SK-N-SH (cell line): ENCODE measurements at regions not wholly inside any gene's neighbourhood (a gene's known extent, or its start where the extent isn't known, plus 50 kb on each side); places are given as distances from the start of the nearest gene placed in this dataset.

Experiments
- CTCF ChIA-PET: fragments of 300-600, 350-600 bp; formaldehyde crosslinking; extraction: SDS; loops from one replicate; lab custom pipeline; 2021; lab: Yijun Ruan, JAX
- POLR2A ChIA-PET: fragments of 350-600 bp; sonication (Branson Sonifier 250); formaldehyde crosslinking; extraction: SDS; loops from one replicate; lab custom pipeline; 2020; ENCODE audit warnings: antibody characterized with exemption, inconsistent platforms; lab: Yijun Ruan, JAX
- DNase-seq: peaks from one replicate; pipeline ENCODE4 v3.0.0; 2012
- H2AFZ ChIP-seq: fragments of 200-600 bp; sonication (generic); 2 replicates; pipeline ENCODE4 v1.8.1; 2016; ENCODE audit warnings: antibody characterized with exemption, mild to moderate bottlenecking, low read depth
- H3F3A ChIP-seq: fragments of 200-600 bp; sonication (generic); replicated peaks from 2 replicates; pipeline ENCODE3; 2016; ENCODE audit warnings: antibody characterized with exemption, mild to moderate bottlenecking; ENCODE audit not compliant: insufficient read depth
- H3K27ac ChIP-seq, 2 experiments: fragments of 200-500 bp in 1 of 2; fragments of 200-600 bp in 1 of 2; sonication (Bioruptor generic) in 1 of 2; sonication (generic), shearing (Covaris generic) in 1 of 2; 2 replicates each; pipeline versions ENCODE4 v1.5.1 to v1.6.1; 2014 to 2016; ENCODE audit warnings: low read depth in 2 of 2, inconsistent platforms in 1 of 2, low read length in 1 of 2, mild to moderate bottlenecking in 1 of 2, mixed read lengths in 1 of 2
- H3K27me3 ChIP-seq: fragments of 200-600 bp; sonication (generic), shearing (Covaris generic); 2 replicates; pipeline ENCODE4 v1.6.1; 2016; ENCODE audit warnings: mixed run types; ENCODE audit not compliant: insufficient read depth
- H3K36me3 ChIP-seq, 2 experiments: fragments of 200-500 bp in 1 of 2; fragments of 200-600 bp in 1 of 2; sonication (Bioruptor generic) in 1 of 2; sonication (generic) in 1 of 2; replicated peaks in 1 of 2; 2 replicates each; pipeline versions ENCODE3 to v1.5.1; 2014 to 2016; ENCODE audit warnings: low read length in 1 of 2, mild to moderate bottlenecking in 1 of 2; ENCODE audit not compliant: insufficient read depth in 2 of 2, control insufficient read depth in 1 of 2
- H3K4me1 ChIP-seq, 2 experiments: fragments of 200-500 bp in 1 of 2; fragments of 200-600 bp in 1 of 2; sonication (Bioruptor generic) in 1 of 2; sonication (generic), shearing (Covaris generic) in 1 of 2; 2 replicates each; pipeline versions ENCODE4 v1.5.1 to v1.6.1; 2014 to 2016; ENCODE audit warnings: low read depth in 1 of 2, low read length in 1 of 2, mixed run types in 1 of 2; ENCODE audit not compliant: insufficient read depth in 2 of 2, control insufficient read depth in 1 of 2
- H3K4me2 ChIP-seq: fragments of 200-600 bp; sonication (generic), shearing (Covaris generic); 2 replicates; pipeline ENCODE4 v1.6.1; 2017; ENCODE audit warnings: mixed run types
- H3K4me3 ChIP-seq, 2 experiments: fragments of 200-500 bp in 1 of 2; fragments of 200-600 bp in 1 of 2; sonication (Bioruptor generic) in 1 of 2; sonication (generic), shearing (Covaris generic) in 1 of 2; 2 replicates each; pipeline versions ENCODE4 v1.5.1 to v1.8.1; 2014 to 2016; ENCODE audit warnings: low read depth in 2 of 2, inconsistent platforms in 1 of 2, low read length in 1 of 2, mild to moderate bottlenecking in 1 of 2, mixed read lengths in 1 of 2, moderate library complexity in 1 of 2
- H3K79me2 ChIP-seq: fragments of 200-600 bp; sonication (generic); 2 replicates; pipeline ENCODE4 v1.8.1; 2017; ENCODE audit warnings: mild to moderate bottlenecking; ENCODE audit not compliant: insufficient read depth
- H3K9ac ChIP-seq: fragments of 200-600 bp; sonication (generic); 2 replicates; pipeline ENCODE4 v1.6.1; 2017; ENCODE audit warnings: mixed run types
- H3K9me2 ChIP-seq: fragments of 200-600 bp; sonication (generic); 2 replicates; pipeline ENCODE4 v1.6.1; 2017; ENCODE audit warnings: mixed run types
- H3K9me3 ChIP-seq: fragments of 200-600 bp; sonication (generic); 2 replicates; pipeline ENCODE4 v1.6.1; 2017; ENCODE audit warnings: mixed run types, mild to moderate bottlenecking, moderate library complexity
- H4K20me1 ChIP-seq: fragments of 200-600 bp; sonication (generic); 2 replicates; pipeline ENCODE4 v1.6.1; 2017; ENCODE audit warnings: mild to moderate bottlenecking, mixed run types; ENCODE audit not compliant: insufficient read depth
- CHD2 ChIP-seq: fragments of 150-350 bp; IDR thresholded peaks from 2 replicates; pipeline ENCODE4 v1.6.1; 2018; ENCODE audit warnings: low read length; ENCODE audit not compliant: partially characterized antibody
- EZH2phosphoT487 ChIP-seq: fragments of 200-600 bp; sonication (generic); IDR thresholded peaks from 2 replicates; pipeline ENCODE4 v1.6.1; 2017; ENCODE audit warnings: low read depth, mixed run types, mild to moderate bottlenecking, antibody characterized with exemption, moderate library complexity, borderline replicate concordance
- FOSL2 ChIP-seq: IDR thresholded peaks from 2 replicates; pipeline ENCODE4 v1.4.0; 2012; ENCODE audit warnings: low read depth, mild to moderate bottlenecking, moderate library complexity, borderline replicate concordance
- FOXJ3 ChIP-seq: sonication (generic); formaldehyde crosslinking; IDR thresholded peaks from 2 replicates; pipeline ENCODE4 v1.5.1; 2020; ENCODE audit warnings: mild to moderate bottlenecking, missing genetic modification reagents
- GABPA ChIP-seq: IDR thresholded peaks from 2 replicates; pipeline ENCODE4 v1.4.0; 2012; ENCODE audit warnings: low read depth, mild to moderate bottlenecking
- MEF2A ChIP-seq: IDR thresholded peaks from 2 replicates; pipeline ENCODE4 v1.4.0; 2012; ENCODE audit warnings: low read depth, borderline replicate concordance
- POLR2AphosphoS5 ChIP-seq: IDR thresholded peaks from 2 replicates; pipeline ENCODE4 v1.6.1; 2012; ENCODE audit warnings: low read depth, low read length
- RCOR1 ChIP-seq: fragments of 150-350 bp; IDR thresholded peaks from 2 replicates; pipeline ENCODE4 v1.6.1; 2017; ENCODE audit warnings: antibody characterized with exemption, low read length
- RFX5 ChIP-seq: IDR thresholded peaks from 2 replicates; pipeline ENCODE4 v1.6.1; 2012; ENCODE audit warnings: mild to moderate bottlenecking, improper control_type of control experiment, low read length
- SIN3A ChIP-seq: IDR thresholded peaks from 2 replicates; pipeline ENCODE4 v1.6.1; 2012; ENCODE audit warnings: low read depth, mild to moderate bottlenecking, low read length, moderate library complexity, borderline replicate concordance
- SMC3 ChIP-seq: IDR thresholded peaks from 2 replicates; pipeline ENCODE4 v1.6.1; 2012; ENCODE audit warnings: low read depth, low read length, improper control_type of control experiment
- WGBS: methylation state at CpG from one replicate; pipeline ENCODE4 v1.1.6; 2017; ENCODE audit warnings: low lambda C conversion rate; 5-methylcytosine and 5-hydroxymethylcytosine counted together
- TF ChIP-seq, protein P1 (sequence below): IDR thresholded peaks from 2 replicates; pipeline ENCODE4 v1.4.0; 2012; ENCODE audit warnings: low read depth
- TF ChIP-seq, protein P2 (sequence below): IDR thresholded peaks from 2 replicates; pipeline ENCODE4 v1.4.0; 2012; ENCODE audit warnings: low read depth, borderline replicate concordance
- TF ChIP-seq, protein P3 (sequence below): fragments of 200-600 bp; sonication (generic); IDR thresholded peaks from 2 replicates; pipeline ENCODE4 v1.6.1; 2017; ENCODE audit warnings: antibody characterized with exemption, mild to moderate bottlenecking, moderate library complexity
- TF ChIP-seq, protein P4 (sequence below): IDR thresholded peaks from 2 replicates; pipeline ENCODE4 v1.4.0; 2012; ENCODE audit warnings: low read depth, borderline replicate concordance
- TF ChIP-seq, protein P5 (sequence below): fragments of 150-350 bp; IDR thresholded peaks from 2 replicates; pipeline ENCODE4 v1.6.1; 2016; ENCODE audit warnings: mild to moderate bottlenecking, low read depth, low read length

DNA sequence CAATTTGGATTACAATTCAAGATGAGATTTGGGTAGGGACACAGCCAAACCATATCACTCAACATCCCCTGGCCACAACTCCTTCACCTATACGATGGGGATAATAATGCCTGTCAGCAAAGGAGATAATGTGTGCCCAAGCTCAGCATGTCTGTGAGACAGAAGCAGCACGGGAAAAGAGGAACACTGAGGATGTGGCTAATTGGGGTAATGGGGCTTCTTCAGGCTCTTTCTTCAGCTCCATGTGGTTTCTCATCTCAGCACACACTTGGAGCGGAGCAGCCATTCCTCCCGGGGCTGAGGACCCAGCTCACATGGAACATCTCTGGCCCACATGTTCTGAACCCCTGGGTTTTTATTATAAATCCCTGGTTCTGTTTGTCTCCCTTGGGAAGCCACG, 136.0 kb upstream of the NAMPT start:
- 70% methylated on average over 5 of the region's 5 CpGs for WGBS
- Histone ChIP-seq H3K4me2 (peak overlapping the region; percentile 11; the same call in 1 of the 2 replicates), H2AFZ (peak overlapping the region; percentile 56), H3K9me2 (no peaks in the 10 kb centered on the region), H3K36me3 (no peaks in the 10 kb centered on the region), H3F3A (peaks cover 27% of the 10 kb centered on the region), H3K9me3 (peaks cover 7% of the 10 kb centered on the region), H3K4me1 (peaks cover 16 to 34% of the 10 kb centered on the region in 2 experiments), H3K9ac (peak overlapping the region; percentile 16; the same call in 1 of the 2 replicates), H4K20me1 (no peaks in the 10 kb centered on the region), H3K27ac (peak overlapping the region; percentile 69 to 78; a peak in 3 of 4 replicates), H3K79me2 (no peaks in the 10 kb centered on the region), H3K27me3 (no peaks in the 10 kb centered on the region), H3K4me3 (no peak overlapping the region)
- no peak for DNase-seq
- TF ChIP-seq, protein P1, sequence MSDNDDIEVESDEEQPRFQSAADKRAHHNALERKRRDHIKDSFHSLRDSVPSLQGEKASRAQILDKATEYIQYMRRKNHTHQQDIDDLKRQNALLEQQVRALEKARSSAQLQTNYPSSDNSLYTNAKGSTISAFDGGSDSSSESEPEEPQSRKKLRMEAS: no peak
- TF ChIP-seq SMC3 (no peak), RCOR1 (no peak), SIN3A (no peak), MEF2A (no peak), CHD2 (no peak), POLR2AphosphoS5 (no peak), EZH2phosphoT487 (no peak), FOSL2 (no peak), GABPA (no peak), FOXJ3 (CRISPR knock-in tag) (no peak), RFX5 (no peak)
- TF ChIP-seq, protein P2, sequence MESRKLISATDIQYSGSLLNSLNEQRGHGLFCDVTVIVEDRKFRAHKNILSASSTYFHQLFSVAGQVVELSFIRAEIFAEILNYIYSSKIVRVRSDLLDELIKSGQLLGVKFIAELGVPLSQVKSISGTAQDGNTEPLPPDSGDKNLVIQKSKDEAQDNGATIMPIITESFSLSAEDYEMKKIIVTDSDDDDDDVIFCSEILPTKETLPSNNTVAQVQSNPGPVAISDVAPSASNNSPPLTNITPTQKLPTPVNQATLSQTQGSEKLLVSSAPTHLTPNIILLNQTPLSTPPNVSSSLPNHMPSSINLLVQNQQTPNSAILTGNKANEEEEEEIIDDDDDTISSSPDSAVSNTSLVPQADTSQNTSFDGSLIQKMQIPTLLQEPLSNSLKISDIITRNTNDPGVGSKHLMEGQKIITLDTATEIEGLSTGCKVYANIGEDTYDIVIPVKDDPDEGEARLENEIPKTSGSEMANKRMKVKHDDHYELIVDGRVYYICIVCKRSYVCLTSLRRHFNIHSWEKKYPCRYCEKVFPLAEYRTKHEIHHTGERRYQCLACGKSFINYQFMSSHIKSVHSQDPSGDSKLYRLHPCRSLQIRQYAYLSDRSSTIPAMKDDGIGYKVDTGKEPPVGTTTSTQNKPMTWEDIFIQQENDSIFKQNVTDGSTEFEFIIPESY: no peak
- TF ChIP-seq, protein P3, sequence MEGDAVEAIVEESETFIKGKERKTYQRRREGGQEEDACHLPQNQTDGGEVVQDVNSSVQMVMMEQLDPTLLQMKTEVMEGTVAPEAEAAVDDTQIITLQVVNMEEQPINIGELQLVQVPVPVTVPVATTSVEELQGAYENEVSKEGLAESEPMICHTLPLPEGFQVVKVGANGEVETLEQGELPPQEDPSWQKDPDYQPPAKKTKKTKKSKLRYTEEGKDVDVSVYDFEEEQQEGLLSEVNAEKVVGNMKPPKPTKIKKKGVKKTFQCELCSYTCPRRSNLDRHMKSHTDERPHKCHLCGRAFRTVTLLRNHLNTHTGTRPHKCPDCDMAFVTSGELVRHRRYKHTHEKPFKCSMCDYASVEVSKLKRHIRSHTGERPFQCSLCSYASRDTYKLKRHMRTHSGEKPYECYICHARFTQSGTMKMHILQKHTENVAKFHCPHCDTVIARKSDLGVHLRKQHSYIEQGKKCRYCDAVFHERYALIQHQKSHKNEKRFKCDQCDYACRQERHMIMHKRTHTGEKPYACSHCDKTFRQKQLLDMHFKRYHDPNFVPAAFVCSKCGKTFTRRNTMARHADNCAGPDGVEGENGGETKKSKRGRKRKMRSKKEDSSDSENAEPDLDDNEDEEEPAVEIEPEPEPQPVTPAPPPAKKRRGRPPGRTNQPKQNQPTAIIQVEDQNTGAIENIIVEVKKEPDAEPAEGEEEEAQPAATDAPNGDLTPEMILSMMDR: no peak
- TF ChIP-seq, protein P4, sequence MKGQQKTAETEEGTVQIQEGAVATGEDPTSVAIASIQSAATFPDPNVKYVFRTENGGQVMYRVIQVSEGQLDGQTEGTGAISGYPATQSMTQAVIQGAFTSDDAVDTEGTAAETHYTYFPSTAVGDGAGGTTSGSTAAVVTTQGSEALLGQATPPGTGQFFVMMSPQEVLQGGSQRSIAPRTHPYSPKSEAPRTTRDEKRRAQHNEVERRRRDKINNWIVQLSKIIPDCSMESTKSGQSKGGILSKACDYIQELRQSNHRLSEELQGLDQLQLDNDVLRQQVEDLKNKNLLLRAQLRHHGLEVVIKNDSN: no peak
- TF ChIP-seq, protein P5, sequence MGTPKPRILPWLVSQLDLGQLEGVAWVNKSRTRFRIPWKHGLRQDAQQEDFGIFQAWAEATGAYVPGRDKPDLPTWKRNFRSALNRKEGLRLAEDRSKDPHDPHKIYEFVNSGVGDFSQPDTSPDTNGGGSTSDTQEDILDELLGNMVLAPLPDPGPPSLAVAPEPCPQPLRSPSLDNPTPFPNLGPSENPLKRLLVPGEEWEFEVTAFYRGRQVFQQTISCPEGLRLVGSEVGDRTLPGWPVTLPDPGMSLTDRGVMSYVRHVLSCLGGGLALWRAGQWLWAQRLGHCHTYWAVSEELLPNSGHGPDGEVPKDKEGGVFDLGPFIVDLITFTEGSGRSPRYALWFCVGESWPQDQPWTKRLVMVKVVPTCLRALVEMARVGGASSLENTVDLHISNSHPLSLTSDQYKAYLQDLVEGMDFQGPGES: no peak
- ChIA-PET POLR2A (no interaction called here), CTCF (no interaction called here)
